ENCODE measurements at regions not wholly inside any gene's neighbourhood (a gene's known extent, or its start where the extent isn't known, plus 50 kb on each side); places are given as distances from the start of the nearest gene placed in this dataset.

- WGBS, 2 donors: 96 to 99% methylated on average over 6 of the region's 6 CpGs
- Histone ChIP-seq H3K4me3 (no peak overlapping the region), H3K27ac (no peak overlapping the region), H3K9me3 (no peaks in the 10 kb centered on the region), H3K4me1 (no peaks in the 10 kb centered on the region), H3K36me3 (no peaks in the 10 kb centered on the region), H3K27me3 (no peaks in the 10 kb centered on the region)
- no peak for ATAC-seq (ENCODE audit: low FRiP score in 2 of 2)
- TF ChIP-seq POLR2AphosphoS5 (IDR thresholded peaks at IDR 0.05) (no peak), POLR2A (IDR thresholded peaks at IDR 0.05) (no peak), CTCF (IDR thresholded peaks at IDR 0.05) (no peak), EP300 (IDR thresholded peaks at IDR 0.05) (no peak)
- no peak for DNase-seq
These were observed 83.1 kb upstream of the ENPP6 start for GRCh38 chr4:184300816-184301215.

GRCh38 chr4:184298254-184298653 is 80.6 kb upstream of the ENPP6 start:
- ATAC-seq (ENCODE audit: low FRiP score in 2 of 2) (no peak), DNase-seq (no peak)
- H3K27me3 ChIP-seq: no peaks in the 10 kb centered on the region
- H3K9me3 ChIP-seq: no peaks in the 10 kb centered on the region
- peaks cover 1 to 7% (median 6%) of the 10 kb centered on the region in 4 donors for H3K4me1 ChIP-seq
- no peak for TF ChIP-seq POLR2A (IDR thresholded peaks at IDR 0.05)
- WGBS, 2 donors: 75 to 88% methylated on average over 3 of the region's 3 CpGs
- no peaks in the 10 kb centered on the region for H3K36me3 ChIP-seq
- no peak overlapping the region for H3K4me3 ChIP-seq
- H3K27ac ChIP-seq: no peak overlapping the region

GRCh38 chr4:184295206-184295605 is 77.5 kb upstream of the ENPP6 start:
- Histone ChIP-seq H3K9me3 (no peaks in the 10 kb centered on the region), H3K4me1 (peaks cover 4 to 12% (median 9%) of the 10 kb centered on the region in 4 donors), H3K27me3 (no peaks in the 10 kb centered on the region), H3K4me3 (no peak overlapping the region), H3K36me3 (no peaks in the 10 kb centered on the region), H3K27ac (no peak overlapping the region)
- ATAC-seq (ENCODE audit: low FRiP score in 2 of 2) (no peak), DNase-seq (no peak)
- WGBS, 2 donors: 88 to 96% methylated on average over 4 of the region's 4 CpGs
- TF ChIP-seq CTCF (IDR thresholded peaks at IDR 0.05): no peak
- TF ChIP-seq POLR2AphosphoS5 (IDR thresholded peaks at IDR 0.05): no peak
- TF ChIP-seq EP300 (IDR thresholded peaks at IDR 0.05): no peak
- TF ChIP-seq POLR2A (IDR thresholded peaks at IDR 0.05): no peak

- WGBS, 2 donors: 80 to 88% methylated on average over 7 of the region's 7 CpGs
- ATAC-seq (ENCODE audit: low FRiP score in 2 of 2) (no peak), DNase-seq (no peak)
- TF ChIP-seq POLR2AphosphoS5 (IDR thresholded peaks at IDR 0.05) (no peak), CTCF (IDR thresholded peaks at IDR 0.05) (no peak), EP300 (IDR thresholded peaks at IDR 0.05) (no peak), POLR2A (IDR thresholded peaks at IDR 0.05) (no peak)
- no peaks in the 10 kb centered on the region for H3K27me3 ChIP-seq
- H3K4me3 ChIP-seq: no peak overlapping the region
- no peak overlapping the region for H3K27ac ChIP-seq
- H3K9me3 ChIP-seq: no peaks in the 10 kb centered on the region
- H3K4me1 ChIP-seq: peaks cover 4 to 12% (median 9%) of the 10 kb centered on the region in 4 donors
- H3K36me3 ChIP-seq: no peaks in the 10 kb centered on the region
These were observed 77.0 kb upstream of the ENPP6 start for GRCh38 chr4:184294606-184295133.

- no peak overlapping the region for H3K4me3 ChIP-seq
These were observed 75.9 kb upstream of the ENPP6 start for GRCh38 chr4:184293552-184293951.

More at GRCh38 chr4:184293552-184293951, 75.9 kb upstream of the ENPP6 start:
- Histone ChIP-seq H3K9me3 (no peaks in the 10 kb centered on the region), H3K27me3 (no peaks in the 10 kb centered on the region), H3K27ac (peak overlapping the region in 1 of 4 donors; percentile 12), H3K36me3 (no peaks in the 10 kb centered on the region), H3K4me1 (peaks cover 5 to 17% (median 14%) of the 10 kb centered on the region in 4 donors)
- 30 to 40% methylated on average over 6 of the region's 6 CpGs for WGBS, 2 donors
- TF ChIP-seq POLR2AphosphoS5 (IDR thresholded peaks at IDR 0.05) (no peak), CTCF (IDR thresholded peaks at IDR 0.05) (no peak), EP300 (IDR thresholded peaks at IDR 0.05) (no peak), POLR2A (IDR thresholded peaks at IDR 0.05) (no peak)
- ATAC-seq (ENCODE audit: low FRiP score in 2 of 2) (peak; percentile 65 to 79), DNase-seq (peak in 1 of 2 donors; percentile 67)
